K562 (cell line): ENCODE measurements at regions not wholly inside any gene's neighbourhood (a gene's known extent, or its start where the extent isn't known, plus 50 kb on each side); places are given as distances from the start of the nearest gene placed in this dataset.

Experiments
- ATAC-seq: fragments of 200-7000 bp; cut with Tn5 transposase; 3 replicates; pipeline ENCODE4 v1.9.1; 2020; ENCODE audit warnings: moderate library complexity
- BruUV-seq: library from RNA; stranded (reverse); fragments of 400-500 nt; replicated peaks from 2 replicates; lab custom pipeline; 2021; lab: Mats Ljungman, UMichigan
- CTCF ChIA-PET: fragments of 300-600 bp; formaldehyde crosslinking; extraction: SDS; loops from one replicate; lab custom pipeline; 2021; ENCODE audit warnings: low intra/inter-chr PET ratio; lab: Yijun Ruan, JAX
- POLR2A ChIA-PET: fragments of 300-600, 350-650 bp; sonication (Branson Sonifier 250); formaldehyde crosslinking; extraction: SDS; loops from one replicate; lab custom pipeline; 2021; ENCODE audit warnings: antibody characterized with exemption, inconsistent platforms; lab: Yijun Ruan, JAX
- DNase-seq, 4 experiments: peaks; one replicate each; pipeline versions ENCODE4 v3.0.0 to v3.0.0-alpha.2; 2011 to 2018; ENCODE audit warnings: low spot score in 3 of 4, mixed read lengths in 3 of 4; ENCODE audit errors: extremely low read depth in 1 of 4
- FAIRE-seq: peaks from 2 replicates; lab custom pipeline; 2011; peaks lifted over from hg19 to GRCh38; lab: Jason Lieb, UNC
- H2AFZ ChIP-seq: 2 replicates; pipeline ENCODE4 v1.6.0; 2011; ENCODE audit warnings: low read depth, low read length, control low read depth, inconsistent platforms
- H3K27ac ChIP-seq: fragments of 200-600 bp; 3 replicates; pipeline ENCODE4 v1.8.0; 2011; ENCODE audit warnings: low read depth, mild to moderate bottlenecking, control low read depth, inconsistent platforms, low read length, moderate library complexity, mixed read lengths; ENCODE audit errors: extremely low read depth
- H3K27me3 ChIP-seq, 2 experiments: fragments of 300-600 bp in 1 of 2; 2 replicates in 1 of 2; 3 replicates in 1 of 2; pipeline versions ENCODE4 v1.6.0 to v1.8.0; 2011; ENCODE audit warnings: inconsistent platforms in 2 of 2, low read length in 2 of 2, mild to moderate bottlenecking in 1 of 2, mixed read lengths in 1 of 2, moderate library complexity in 1 of 2; ENCODE audit not compliant: control insufficient read depth in 2 of 2, insufficient read depth in 2 of 2
- H3K36me3 ChIP-seq: fragments of 300-600 bp; 3 replicates; pipeline ENCODE4 v1.8.0; 2011; ENCODE audit warnings: mild to moderate bottlenecking, low read length, inconsistent platforms; ENCODE audit not compliant: control insufficient read depth, insufficient read depth
- H3K4me1 ChIP-seq, 2 experiments: fragments of 200-600 bp in 1 of 2; replicated peaks in 1 of 2; 2 replicates in 1 of 2; 3 replicates in 1 of 2; pipeline versions ENCODE4 v1.5.1 to v1.8.0; 2011; ENCODE audit warnings: inconsistent platforms in 2 of 2, low read length in 2 of 2, mild to moderate bottlenecking in 1 of 2, mixed read lengths in 1 of 2, moderate library complexity in 1 of 2; ENCODE audit not compliant: control insufficient read depth in 2 of 2, insufficient read depth in 2 of 2
- H3K4me2 ChIP-seq: 2 replicates; pipeline ENCODE4 v1.6.1; 2011; ENCODE audit warnings: low read length, control low read depth, inconsistent platforms, mixed read lengths; ENCODE audit not compliant: insufficient read depth
- H3K4me3 ChIP-seq: fragments of 200-600 bp; sonication (generic), shearing (Covaris generic); 2 replicates; pipeline ENCODE4 v1.5.1; 2016; ENCODE audit warnings: control low read depth, inconsistent platforms
- H3K79me2 ChIP-seq: fragments of 200-600 bp; 3 replicates; pipeline ENCODE4 v1.8.0; 2011; ENCODE audit warnings: low read length, inconsistent platforms; ENCODE audit not compliant: control insufficient read depth, insufficient read depth
- H3K9ac ChIP-seq, 2 experiments: 2 replicates each; pipeline versions ENCODE4 v1.6.0 to v1.6.1; 2011; ENCODE audit warnings: low read depth in 2 of 2, low read length in 2 of 2, control low read depth in 1 of 2, inconsistent platforms in 1 of 2, mild to moderate bottlenecking in 1 of 2, mixed read lengths in 1 of 2; ENCODE audit not compliant: insufficient read depth in 1 of 2
- H3K9me1 ChIP-seq: one replicate; pipeline ENCODE4 v1.6.0; 2011; ENCODE audit warnings: inconsistent platforms, mild to moderate bottlenecking, low read length, moderate library complexity; ENCODE audit not compliant: control insufficient read depth, insufficient read depth
- H3K9me3 ChIP-seq: replicated peaks from 2 replicates; pipeline ENCODE4 v1.5.1; 2011; ENCODE audit warnings: low read depth, low read length, inconsistent platforms; ENCODE audit not compliant: control insufficient read depth, insufficient read depth
- H4K20me1 ChIP-seq: replicated peaks from 2 replicates; pipeline ENCODE4 v1.6.1; 2011; ENCODE audit warnings: low read length, inconsistent platforms, mixed read lengths; ENCODE audit not compliant: control insufficient read depth, insufficient read depth
- ERF ChIP-seq: fragments of 450-650 bp; formaldehyde crosslinking; IDR thresholded peaks from 2 replicates; pipeline ENCODE4 v1.4.0; 2020; ENCODE audit warnings: mild to moderate bottlenecking, mixed read lengths
- KDM4B ChIP-seq, 2 experiments: fragments of 450-650 bp in 1 of 2; sonication (generic) in 1 of 2; IDR thresholded peaks; 2 replicates each; pipeline ENCODE4 v1.6.1; 2016 to 2017; ENCODE audit warnings: borderline replicate concordance in 2 of 2, antibody characterized with exemption in 1 of 2, low read depth in 1 of 2, mild to moderate bottlenecking in 1 of 2
- RBM25 ChIP-seq: fragments of 200-400 bp; formaldehyde crosslinking; IDR thresholded peaks from 2 replicates; pipeline ENCODE4 v1.6.1; 2018; ENCODE audit warnings: low read length, low read depth, moderate library complexity; ENCODE audit not compliant: severe bottlenecking
- ZNF121 ChIP-seq: sonication (generic); formaldehyde crosslinking; conservative IDR thresholded peaks from 2 replicates; pipeline ENCODE4 v1.8.0; 2022; ENCODE audit warnings: missing genetic modification reagents
- WGBS: fragments of 100-300 bp; shearing (Covaris generic); methylation state at CpG from one replicate; pipeline ENCODE4 v1.1.6; 2016; ENCODE audit warnings: low coverage, mixed read lengths; ENCODE audit not compliant: insufficient coverage; ENCODE audit errors: missing lambda C conversion rate; 5-methylcytosine and 5-hydroxymethylcytosine counted together
- in situ Hi-C: fragments of 300-500 bp; cut with MboI; formaldehyde crosslinking; loops from 4 replicates; pipeline ENCODE4 v1.15.0; 2018; ENCODE audit warnings: inconsistent platforms, mixed read lengths
- intact Hi-C: fragments of 100-400 bp; cut with micrococcal nuclease; formaldehyde crosslinking; loops from 2 replicates; pipeline ENCODE4 v1.14.2; 2022
- TF ChIP-seq, protein P1 (sequence below): fragments of 250-450 bp; sonication (Bioruptor Pico); IDR thresholded peaks from 2 replicates; pipeline ENCODE4 v1.5.0; 2021
- TF ChIP-seq, protein P2 (sequence below): sonication (generic); formaldehyde crosslinking; IDR thresholded peaks from 2 replicates; pipeline ENCODE4 v1.8.0; 2022; ENCODE audit warnings: missing genetic modification reagents, mild to moderate bottlenecking, moderate library complexity, borderline replicate concordance
- TF ChIP-seq, protein P3 (sequence below): fragments of 250-450 bp; sonication (Bioruptor Pico); IDR thresholded peaks from 2 replicates; pipeline ENCODE4 v1.6.1; 2021; ENCODE audit warnings: mild to moderate bottlenecking

DNA sequence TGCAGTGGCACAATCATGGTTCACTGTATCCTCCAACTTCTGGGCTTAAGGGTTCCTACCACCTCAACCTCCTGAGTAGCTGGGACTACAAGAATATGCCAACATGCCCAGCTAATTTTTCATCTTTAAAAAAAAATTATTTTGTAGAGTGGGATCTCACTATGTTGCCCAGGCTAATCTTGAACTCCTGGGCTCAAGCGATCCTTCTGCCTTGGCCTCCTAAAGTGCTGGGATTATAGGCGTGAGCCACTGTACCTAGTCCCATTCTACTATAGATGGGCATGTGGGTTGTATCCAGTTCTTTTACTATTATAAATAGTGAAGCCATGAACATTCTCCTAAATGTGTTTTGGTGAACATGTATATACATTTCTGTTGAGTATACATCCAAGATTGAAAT lies 57.9 kb upstream of the PAXBP1 start:
- Histone ChIP-seq H4K20me1 (no peaks in the 10 kb centered on the region), H3K4me2 (no peak overlapping the region), H3K9ac (no peak overlapping the region), H3K27ac (no peak overlapping the region), H3K4me3 (no peak overlapping the region), H3K36me3 (no peaks in the 10 kb centered on the region), H3K79me2 (no peaks in the 10 kb centered on the region), H3K4me1 (peaks cover 0 to 3% of the 10 kb centered on the region in 2 experiments; a peak in 1 of 5 replicates), H3K9me3 (no peaks in the 10 kb centered on the region), H3K9me1 (no peaks in the 10 kb centered on the region), H3K27me3 (peaks cover 5 to 11% of the 10 kb centered on the region in 2 experiments), H2AFZ (no peak overlapping the region)
- DNase-seq = no peak
- CTCF ChIA-PET = no interaction called here
- ATAC-seq = no peak
- in situ Hi-C loops (no loop called here), intact Hi-C loops (loop anchor here (5.0 kb wide), 2 partner anchors 57 to 427 kb away; partner anchors contain the start of gene PAXBP1)
- POLR2A ChIA-PET = no interaction called here
- no peak for FAIRE-seq
- no TSS peak for BruUV-seq
- no peak for TF ChIP-seq ERF (CRISPR knock-in tag)
- TF ChIP-seq RBM25 = peak; percentile 19
- no peak for TF ChIP-seq KDM4B (IDR thresholded peaks at IDR 0.05; ENCODE audit: borderline replicate concordance in 2 of 2, low read depth in 1 of 2)
- peak; percentile 78 for TF ChIP-seq ZNF121
- TF ChIP-seq, protein P1, sequence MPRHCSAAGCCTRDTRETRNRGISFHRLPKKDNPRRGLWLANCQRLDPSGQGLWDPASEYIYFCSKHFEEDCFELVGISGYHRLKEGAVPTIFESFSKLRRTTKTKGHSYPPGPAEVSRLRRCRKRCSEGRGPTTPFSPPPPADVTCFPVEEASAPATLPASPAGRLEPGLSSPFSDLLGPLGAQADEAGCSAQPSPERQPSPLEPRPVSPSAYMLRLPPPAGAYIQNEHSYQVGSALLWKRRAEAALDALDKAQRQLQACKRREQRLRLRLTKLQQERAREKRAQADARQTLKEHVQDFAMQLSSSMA (CRISPR knock-in tag) = no peak
- TF ChIP-seq, protein P2, sequence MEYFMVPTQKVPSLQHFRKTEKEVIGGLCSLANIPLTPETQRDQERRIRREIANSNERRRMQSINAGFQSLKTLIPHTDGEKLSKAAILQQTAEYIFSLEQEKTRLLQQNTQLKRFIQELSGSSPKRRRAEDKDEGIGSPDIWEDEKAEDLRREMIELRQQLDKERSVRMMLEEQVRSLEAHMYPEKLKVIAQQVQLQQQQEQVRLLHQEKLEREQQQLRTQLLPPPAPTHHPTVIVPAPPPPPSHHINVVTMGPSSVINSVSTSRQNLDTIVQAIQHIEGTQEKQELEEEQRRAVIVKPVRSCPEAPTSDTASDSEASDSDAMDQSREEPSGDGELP = no peak
- TF ChIP-seq, protein P3, sequence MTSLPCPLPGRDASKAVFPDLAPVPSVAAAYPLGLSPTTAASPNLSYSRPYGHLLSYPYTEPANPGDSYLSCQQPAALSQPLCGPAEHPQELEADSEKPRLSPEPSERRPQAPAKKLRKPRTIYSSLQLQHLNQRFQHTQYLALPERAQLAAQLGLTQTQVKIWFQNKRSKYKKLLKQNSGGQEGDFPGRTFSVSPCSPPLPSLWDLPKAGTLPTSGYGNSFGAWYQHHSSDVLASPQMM (CRISPR knock-in tag) = no peak
- 12% methylated on average over 2 of the region's 2 CpGs for WGBS
